Right kidney (tissue), 1 donor: ENCODE measurements at regions not wholly inside any gene's neighbourhood (a gene's known extent, or its start where the extent isn't known, plus 50 kb on each side); places are given as distances from the start of the nearest gene placed in this dataset.
"Not testable (repeated sequence)": the region's sequence is repeated elsewhere in the genome, so short reads cannot be mapped to it uniquely, and the experiment has no call there.

Experiments
- DNase-seq: peaks from one replicate; pipeline ENCODE4 v3.0.0-alpha.2; 2016

DNA sequence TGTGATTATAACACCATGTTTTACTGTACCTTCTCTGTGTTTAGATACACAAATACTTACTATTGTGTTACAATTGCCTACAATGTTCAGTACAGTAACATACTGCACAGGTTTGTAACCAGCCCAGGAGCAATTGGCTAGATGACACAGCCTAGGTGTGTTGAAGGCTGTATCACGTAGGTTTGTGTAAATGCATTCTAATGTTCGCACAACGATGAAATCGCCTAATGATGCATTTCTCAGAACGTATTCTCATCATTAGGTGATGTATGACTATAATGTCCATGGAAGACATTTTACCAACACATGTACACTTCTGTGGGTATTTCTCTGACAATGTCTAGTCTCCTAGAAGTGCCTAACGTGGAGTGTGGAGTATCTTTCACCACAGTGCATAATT, 165.9 kb upstream of the KLF7 start:
- DNase-seq = no peak

DNA sequence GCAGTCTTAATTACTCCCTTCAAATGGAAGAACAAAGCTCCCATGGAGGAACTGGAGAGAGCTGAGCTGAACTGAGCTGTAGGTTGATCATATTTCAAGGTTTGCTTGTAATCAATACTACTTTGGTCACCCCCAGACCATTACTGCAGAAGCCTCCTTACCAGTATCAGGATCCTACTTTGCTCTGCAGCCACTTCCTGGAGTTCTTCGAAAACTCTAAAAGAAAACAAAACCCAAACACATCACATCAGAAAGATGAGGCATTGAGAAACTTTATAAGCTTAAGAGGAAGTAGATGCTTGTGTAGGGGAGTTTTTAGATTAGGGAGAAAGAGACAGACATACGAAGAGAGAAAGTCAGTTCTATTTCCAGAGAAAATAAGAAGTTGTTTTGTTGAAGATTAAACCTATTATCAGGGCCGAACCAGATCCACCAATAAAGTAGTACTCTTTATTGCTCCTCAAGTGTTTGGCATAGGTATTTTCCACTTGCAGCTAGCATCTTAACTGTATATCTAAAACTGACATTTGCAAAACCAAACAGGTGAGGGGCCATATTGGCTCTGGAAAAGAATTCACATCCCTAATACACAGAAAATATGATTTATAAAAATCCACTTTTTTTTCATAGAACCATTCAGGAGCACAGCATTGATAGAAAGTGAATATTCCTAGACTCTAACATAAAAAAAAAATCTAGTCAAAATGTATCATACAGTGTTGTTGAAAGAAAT, 166.9 kb upstream of the KLF7 start:
- DNase-seq = no peak

DNA sequence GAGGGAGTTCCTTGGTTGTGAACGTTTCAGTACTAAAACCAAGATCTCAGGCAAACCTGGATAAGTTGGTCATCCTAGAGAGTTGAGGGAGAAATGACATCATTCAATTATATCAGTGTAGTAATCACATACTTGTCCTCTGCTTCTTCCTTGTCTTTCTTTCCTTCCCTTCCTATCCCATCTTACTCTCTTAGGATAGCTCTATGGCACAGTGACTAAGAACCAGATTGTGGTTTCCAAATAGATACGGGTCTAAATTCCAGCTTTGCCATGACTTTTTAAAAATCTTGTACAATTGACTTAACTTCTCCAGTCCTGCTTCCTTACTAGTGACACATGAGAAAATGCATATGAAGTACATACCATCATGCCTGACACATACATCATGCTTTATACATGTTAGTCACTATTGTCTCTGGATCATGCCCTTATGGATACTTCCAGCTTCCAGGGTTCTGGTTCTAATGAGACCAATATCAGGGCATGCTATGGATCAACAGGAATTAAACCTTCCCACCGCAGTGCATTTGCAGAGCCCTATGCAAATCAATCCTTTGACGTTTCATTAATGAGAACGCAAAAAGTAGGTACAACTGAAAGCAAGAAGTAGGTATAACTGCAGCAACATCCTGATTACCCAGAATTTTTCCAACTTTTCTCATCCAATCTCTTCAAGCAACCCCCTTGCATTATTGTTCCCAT, 168.0 kb upstream of the KLF7 start:
- no peak for DNase-seq

DNA sequence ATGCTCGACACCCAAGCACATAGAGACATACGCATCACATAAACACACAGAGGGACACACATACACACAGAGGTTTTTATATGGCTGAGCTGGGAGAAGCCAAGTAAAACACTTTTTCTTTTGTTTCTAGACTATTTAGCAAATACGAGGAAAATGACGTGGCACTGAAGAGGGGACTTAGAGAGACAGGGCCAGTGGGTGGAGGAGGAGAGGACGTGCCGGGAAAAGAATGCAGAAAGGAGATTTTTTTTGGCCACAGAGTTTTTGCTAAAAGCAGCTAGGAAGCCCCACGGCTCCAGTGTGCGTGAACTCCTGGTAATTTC, 168.5 kb upstream of the KLF7 start:
- no peak for DNase-seq

DNA sequence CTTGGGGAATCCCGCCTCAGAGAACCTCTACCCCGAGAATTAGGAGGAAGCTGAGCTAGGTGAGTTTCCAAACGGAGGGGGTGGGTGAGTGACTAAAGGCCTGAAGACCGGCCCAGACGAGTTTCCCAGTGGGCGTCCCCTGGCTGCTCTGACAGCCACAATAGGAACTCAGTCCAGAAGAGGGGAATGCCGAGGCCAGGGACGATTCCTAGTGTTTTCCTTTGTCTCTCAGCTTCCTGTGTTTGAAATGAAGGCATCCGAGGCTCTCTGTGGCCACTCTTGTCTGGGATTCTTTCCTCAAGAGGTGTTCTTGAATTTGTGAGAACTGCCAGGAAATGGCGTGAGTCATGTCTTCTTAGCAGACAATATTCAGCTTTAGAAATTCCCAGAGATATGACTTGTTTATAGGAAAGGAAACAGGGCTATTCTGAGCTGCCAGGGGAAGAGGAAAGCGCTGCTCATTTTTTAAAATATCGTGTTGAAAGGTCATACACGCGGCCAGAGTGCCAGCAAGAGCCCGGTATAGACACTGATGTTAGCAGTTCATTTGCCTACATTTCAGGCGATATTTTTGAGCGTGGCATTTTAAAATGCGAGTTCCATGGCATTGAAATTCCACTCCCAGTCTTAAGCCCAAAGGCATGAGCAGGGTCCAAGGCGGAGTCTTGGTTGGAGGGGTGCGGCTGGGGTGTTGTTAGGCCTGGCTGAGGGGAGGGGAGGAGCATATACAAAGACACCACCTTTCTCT, 169.1 kb upstream of the KLF7 start:
- DNase-seq = no peak

DNA sequence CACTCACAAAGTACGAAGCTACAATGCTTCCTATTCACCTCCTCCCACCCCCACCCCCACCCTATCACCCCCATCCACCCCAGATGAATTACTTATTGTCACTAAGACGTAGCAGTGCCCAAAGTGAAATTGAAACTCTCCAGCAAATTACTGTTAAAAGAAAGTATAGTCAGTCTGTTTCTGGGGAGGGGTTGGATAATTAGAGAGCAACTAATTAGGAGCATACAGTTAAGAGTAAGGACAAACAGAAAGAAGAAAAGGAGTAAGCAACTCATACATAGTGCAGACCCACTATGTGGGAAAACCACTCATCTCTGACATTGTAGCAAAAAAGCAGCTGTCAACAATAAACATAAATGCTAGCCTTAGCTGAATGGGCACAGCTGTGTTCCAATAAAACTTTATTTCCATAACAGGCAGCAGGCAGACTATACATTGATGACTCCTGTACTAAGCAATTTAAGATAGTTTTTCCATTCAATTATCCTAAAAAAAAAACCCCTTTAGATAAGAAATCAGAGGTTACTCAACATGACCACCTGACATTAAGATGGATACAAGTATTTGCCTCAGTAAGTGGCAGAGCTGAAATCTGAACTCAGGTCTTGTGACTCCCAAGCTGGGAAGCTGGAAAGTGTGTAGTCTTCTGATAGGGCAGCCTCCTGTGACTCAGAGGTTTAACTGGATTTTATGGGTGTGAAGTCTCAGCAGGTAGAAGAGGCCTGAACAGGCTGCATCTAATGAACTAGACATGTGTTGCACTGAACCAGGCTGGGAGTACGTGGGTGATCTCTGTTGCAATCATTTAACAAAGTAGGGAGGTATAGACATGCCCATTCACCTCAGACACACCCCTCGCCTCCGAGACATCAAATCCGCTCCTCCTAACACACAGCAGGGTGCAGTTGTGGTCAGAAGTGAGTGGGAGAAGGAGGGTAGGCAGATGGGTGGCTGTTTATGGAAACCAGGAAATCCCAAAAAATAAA, 171.8 kb upstream of the KLF7 start:
- no peak for DNase-seq

DNA sequence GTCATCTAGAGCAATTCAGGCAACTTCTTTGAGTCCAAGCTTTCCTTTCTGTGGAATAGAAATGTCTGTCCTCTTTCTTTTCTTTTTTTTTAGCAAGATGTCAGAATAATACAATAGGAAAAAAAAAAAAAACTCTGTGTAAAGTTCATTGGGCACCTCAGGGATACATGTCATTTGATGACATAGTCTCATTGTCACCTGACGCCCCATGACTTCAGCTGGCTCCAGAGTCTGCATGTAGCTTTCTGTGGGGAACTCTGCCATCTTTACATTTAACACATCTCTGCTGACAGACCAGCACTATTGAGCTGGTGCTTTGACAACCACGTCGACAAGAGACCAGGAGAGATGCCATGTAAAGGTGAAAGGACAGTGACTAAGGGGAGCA, 172.5 kb upstream of the KLF7 start:
- no peak for DNase-seq

DNA sequence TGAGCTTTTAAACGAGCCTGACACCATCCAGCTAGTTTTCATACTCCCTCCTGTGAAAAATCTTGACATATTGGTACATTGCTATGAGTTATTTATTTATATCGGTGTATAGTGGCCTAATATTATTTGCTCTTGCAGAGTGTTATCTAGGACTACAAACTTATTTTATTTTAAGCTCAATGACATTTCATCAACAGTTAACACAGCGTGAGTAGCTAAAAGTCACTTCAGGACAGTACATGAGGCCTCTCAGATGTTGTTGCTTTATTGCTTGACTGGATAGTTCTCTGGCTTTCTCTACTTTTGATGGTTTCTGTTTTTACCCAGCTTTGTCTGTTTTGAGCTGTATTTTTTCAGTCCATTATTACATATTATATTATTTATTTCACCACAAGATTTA, 172.9 kb upstream of the KLF7 start:
- no peak for DNase-seq

DNA sequence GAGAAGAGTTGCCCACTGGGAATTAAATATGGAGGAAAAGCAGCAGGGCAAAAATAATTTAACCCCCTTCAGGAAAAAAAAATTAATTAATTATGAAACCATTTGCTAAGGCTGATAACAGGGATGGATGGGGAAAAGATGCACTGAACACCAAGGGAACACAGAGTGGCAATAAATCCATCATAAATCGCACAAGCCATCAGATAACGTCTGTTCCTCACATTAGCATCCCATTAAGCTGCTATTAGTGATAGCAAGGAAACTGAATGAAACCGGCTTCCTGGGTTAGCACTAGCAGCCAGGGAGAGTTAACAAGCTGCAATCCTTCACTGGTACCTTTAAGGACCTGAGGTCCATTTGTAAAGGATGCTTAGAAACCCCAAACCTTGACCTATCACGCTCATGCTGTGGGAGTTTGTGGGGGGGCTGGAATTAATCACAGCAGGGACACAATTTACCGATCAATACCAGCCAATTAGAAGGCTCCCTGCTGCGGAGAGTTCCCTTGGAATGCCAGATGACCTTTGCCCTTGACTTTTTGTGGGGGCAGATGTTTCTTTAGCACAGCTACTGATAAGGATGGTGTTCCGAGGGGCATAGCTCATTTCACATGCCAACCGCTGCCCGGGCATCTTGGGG, 175.5 kb upstream of the KLF7 start:
- no peak for DNase-seq

DNA sequence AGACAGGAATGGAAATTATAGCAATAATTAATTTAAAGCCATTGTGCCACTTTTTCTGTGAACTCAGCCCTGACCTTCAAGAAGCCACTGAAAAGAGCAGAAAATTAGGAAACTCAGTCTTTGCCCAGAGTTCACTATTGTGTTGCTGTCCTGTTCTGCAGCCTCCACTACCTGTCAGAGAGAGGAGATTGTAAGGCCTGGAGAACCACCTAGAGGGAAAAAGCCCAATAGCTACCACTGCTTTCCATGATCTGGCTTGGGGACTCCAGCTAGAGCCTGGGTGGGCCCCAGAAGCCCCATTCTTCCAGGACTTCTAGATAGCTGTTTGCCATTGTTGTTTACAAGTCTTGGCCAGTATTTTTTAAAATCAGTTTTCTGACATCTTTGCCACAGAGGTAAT, 176.1 kb upstream of the KLF7 start:
- no peak for DNase-seq

DNA sequence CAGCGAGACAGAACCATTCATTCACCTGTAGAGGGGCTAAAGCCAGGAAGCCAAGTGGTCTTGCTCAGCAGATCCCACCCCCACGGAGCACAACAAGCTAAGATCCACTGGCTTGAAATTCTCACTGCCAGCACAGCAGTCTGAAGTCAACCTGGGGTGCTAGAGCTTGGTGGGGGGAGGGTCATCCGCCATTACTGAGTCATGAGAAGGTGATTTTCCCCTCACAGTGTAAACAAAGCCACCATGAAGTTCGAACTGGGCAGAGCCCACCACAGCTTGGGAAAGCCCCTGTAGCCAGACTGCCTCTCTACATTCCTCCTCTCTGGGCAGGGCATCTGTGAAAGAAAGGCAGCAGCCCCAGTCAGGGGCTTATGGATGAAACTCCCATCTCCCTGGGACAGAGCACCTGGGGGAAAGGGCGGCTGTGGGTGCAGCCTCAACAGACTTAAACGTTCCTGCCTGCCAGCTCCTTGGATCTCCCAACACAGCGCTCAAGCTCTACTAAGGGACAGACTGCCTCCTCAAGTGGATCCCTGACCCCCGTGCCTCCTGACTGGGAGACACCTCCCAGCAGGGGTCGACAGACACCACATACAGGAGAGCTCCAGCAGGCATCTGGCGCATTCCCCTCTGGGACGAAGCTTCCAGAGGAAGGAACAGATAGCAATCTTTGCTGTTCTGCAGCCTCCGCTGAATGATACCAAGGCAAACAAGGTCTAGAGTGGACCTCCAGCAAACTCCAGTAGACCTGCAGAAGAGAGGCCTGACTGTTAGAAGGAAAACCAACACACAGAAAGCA, 179.0 kb upstream of the KLF7 start:
- DNase-seq = not testable (repeated sequence)

DNA sequence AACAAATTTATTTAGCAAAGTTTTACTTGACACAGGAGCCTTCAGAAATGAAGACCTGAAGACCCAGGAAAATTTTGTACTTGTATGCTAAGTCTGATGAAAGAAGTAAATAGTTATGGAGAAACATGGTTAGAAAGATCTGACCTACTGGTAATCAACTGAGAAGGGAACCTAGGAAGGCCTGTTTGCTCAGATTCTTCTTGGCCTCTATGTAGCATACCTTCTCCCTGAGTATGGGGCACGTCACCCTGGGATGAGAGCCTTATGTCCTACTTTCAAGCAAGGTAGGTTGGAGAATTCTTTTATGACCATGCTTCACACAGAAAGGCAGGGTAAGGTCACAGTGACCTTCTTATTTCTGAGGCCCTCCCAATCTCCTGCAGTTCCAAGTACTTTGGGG, 178.6 kb upstream of the CREB1 start:
- no peak for DNase-seq

DNA sequence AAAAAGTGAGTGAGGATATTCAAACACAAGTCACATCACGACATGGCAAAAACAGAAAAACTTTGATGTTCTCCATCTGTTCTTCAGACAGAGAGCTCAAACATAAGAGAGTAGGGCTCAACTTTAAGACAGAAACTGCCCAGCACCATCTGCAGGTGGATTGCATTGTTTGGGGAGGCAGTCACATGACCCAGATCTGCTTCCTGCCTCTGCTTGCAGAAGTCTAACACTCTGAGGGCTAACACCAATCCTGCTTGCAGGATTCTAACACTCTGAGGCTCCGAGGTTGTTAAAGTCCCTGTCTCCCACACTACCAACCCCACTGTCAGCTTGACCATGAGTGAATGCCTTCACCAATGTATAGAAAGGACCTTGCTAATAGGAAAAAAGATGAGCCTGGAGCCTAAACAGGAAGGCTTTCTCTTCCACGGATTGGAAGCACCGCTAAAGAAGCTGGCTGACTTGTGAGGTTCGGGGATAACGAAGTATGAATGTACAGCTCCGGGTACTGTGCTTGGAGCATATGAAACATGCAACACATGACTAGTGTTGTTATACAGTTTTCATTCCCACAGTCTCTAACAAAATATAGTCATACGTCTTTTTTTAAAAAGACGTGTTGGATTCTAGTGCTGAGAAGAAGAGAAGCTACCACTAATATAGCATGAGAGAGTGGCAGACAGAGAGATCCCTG, 176.6 kb upstream of the CREB1 start:
- no peak for DNase-seq

DNA sequence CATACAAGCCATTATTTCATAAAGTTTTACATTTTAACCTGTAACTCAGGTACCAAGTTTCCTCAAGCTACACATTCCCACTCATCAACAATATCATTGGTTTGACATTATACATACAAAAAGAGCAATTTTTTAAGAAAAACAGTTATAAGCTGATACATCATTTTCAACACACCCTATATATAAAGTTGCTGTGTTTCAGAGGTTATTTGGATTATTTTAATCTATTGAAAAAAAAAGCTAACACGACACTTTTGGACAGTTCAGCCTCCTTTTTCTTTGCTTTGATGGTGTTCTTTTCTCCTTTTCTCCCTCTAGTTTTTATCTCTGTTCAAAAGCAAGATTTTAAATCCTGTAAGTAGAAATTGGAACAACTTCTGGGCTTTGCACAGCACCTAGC, 175.9 kb upstream of the CREB1 start:
- no peak for DNase-seq

DNA sequence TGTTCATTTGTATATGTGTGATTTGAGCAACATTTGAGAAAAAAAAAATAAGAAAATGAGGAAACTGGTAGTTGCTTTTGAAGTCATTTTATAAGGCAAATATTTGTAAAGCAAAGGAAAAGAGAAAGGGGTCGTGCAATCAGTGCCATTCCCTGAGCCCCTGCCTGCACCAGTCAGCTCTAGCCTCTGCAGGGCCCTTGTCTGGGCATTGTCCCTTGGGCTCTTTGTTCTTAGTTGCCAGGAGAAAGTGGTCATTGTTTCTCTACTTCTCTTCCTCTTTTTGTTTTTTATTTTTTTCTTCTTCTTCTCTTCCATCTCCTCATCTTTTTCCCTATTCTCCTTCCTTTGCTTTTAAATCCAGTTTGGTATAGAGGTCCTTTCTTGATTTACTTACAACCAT, 175.3 kb upstream of the CREB1 start:
- no peak for DNase-seq

DNA sequence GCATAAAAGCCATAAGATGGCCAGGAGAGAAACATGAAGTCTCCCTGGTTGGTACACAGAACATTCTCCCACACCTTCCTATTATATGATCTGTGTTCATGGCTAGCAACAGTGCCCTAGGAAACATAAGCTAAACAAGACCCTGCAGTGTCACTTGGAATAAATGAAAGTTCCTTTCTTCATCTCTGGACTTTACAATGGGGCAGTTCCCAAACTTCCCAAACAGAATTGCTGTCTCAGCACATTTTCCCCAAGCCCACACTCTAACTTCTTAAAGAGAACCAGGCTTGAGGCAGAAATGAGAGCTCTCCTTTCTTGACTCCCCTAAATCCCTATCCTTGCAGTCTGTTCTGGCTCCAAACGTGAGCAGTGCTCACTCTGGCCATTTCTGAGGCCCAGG, 173.2 kb upstream of the CREB1 start:
- no peak for DNase-seq

DNA sequence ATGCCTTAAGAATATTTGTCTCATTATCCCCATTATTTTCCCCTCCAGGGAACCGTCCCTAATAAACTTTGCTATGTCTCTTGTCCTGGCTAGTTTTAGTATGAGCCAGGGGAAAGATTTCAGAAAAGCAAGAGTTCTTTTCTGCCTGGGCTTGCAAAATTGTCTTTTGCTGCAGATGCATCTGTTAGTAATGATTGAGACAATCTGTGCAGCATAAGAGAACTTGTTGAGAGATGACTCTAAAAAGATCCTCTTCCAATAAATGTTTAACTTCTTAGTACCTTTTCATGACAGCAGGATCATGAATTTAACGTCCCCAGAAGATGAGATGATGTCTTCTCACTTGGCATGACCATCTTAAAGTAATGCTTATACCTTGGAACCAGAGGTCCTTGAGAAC, 172.5 kb upstream of the CREB1 start:
- no peak for DNase-seq

DNA sequence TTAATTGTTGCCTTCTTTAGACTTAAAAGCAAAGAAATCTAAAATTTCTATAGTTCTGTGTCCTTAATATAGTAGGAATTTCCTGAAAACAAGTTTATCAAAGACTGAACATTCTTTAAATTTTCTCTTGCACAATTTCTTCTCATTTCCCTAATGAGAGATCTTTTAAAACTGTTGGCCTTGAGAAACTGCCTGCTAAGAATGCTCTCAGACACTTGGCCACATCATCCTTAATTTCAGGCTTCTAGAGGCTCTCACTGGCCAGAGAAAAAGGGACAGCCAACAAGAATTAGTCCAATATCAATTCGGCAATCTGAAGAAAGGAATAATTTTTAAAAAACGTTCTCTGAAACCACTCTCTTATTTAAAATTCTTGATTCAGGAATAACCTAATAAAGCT, 167.0 kb upstream of the CREB1 start:
- DNase-seq = no peak

DNA sequence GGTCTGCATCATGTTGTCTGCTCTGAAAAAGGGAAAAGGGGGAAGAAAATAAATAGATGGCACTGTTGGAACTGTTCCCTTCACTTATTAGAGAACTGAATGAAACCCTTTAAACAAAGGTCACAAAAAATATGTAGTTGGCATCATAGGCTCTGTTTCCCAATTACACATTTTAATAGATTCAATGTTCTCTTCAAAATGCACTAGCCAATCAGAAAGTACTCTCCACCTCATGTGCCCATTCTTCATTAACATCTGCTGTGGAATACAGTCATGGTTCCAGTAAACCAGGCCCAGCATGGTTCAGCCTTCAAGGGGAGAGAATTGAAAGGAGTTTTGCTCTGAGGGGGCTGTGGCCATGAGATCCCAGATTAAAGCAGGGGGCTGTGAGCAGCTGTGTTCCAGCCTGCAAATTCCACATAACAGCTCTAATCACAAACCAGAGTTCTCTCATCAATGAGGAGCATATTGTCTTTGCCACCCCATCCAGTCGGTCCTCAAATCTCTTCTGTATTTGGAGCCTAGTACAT, 165.9 kb upstream of the CREB1 start:
- DNase-seq = no peak

DNA sequence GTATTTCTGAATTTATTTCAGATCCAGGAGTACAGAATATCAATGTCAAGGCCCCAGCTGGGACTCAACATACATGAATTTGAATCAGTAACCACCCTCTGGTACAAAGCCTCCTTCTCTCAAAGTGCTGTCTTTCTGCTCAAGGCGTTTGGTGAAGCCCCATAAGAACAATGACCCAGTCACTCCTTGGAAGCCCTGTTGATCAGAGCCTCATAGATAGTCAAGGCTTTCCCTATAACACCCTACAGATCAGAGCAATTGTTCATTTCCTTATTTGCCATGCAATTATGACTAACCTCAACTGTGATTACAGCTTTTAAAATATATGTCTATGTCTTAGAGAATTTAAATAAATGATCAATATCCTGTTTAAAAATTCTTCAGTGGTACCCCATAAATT, 159.1 kb upstream of the CREB1 start:
- no peak for DNase-seq
